MM.1S (cell line): ENCODE measurements at regions not wholly inside any gene's neighbourhood (a gene's known extent, or its start where the extent isn't known, plus 50 kb on each side); places are given as distances from the start of the nearest gene placed in this dataset.

ENCODE experiments used
- DNase-seq: peaks from one replicate; pipeline ENCODE4 v3.0.0-alpha.2; 2015
- H2AFZ ChIP-seq: fragments of 300-600 bp; sonication (generic); 2 replicates; pipeline ENCODE4 v1.6.0; 2016; ENCODE audit warnings: antibody characterized with exemption, low read length
- H3F3A ChIP-seq: fragments of 300-600 bp; sonication (generic); 2 replicates; pipeline ENCODE4 v1.6.1; 2016; ENCODE audit warnings: mild to moderate bottlenecking, antibody characterized with exemption, low read length, moderate library complexity, mixed read lengths; ENCODE audit not compliant: insufficient read depth
- H3K27ac ChIP-seq: fragments of 300-600 bp; sonication (generic); 2 replicates; pipeline ENCODE4 v1.5.1; 2016; ENCODE audit warnings: mild to moderate bottlenecking, low read length
- H3K27me3 ChIP-seq: fragments of 300-600 bp; sonication (generic); replicated peaks from 2 replicates; pipeline ENCODE4 v1.6.0; 2016; ENCODE audit warnings: low read length; ENCODE audit not compliant: insufficient read depth
- H3K36me3 ChIP-seq: fragments of 300-600 bp; sonication (generic); replicated peaks from 2 replicates; pipeline ENCODE4 v1.6.1; 2016; ENCODE audit warnings: mild to moderate bottlenecking, low read length, mixed read lengths; ENCODE audit not compliant: insufficient read depth
- H3K4me1 ChIP-seq: fragments of 300-600 bp; sonication (generic); 2 replicates; pipeline ENCODE4 v1.6.1; 2016; ENCODE audit warnings: low read length, mixed read lengths
- H3K4me2 ChIP-seq: fragments of 300-600 bp; sonication (generic); 2 replicates; pipeline ENCODE4 v1.6.0; 2016; ENCODE audit warnings: low read depth, low read length
- H3K4me3 ChIP-seq: fragments of 300-600 bp; sonication (generic); 2 replicates; pipeline ENCODE4 v1.5.1; 2016; ENCODE audit warnings: low read length, mixed read lengths
- H3K79me2 ChIP-seq: fragments of 300-600 bp; sonication (generic); 2 replicates; pipeline ENCODE4 v1.6.1; 2016; ENCODE audit warnings: mixed run types, low read length, mixed read lengths
- H3K9ac ChIP-seq: fragments of 300-600 bp; sonication (generic); 2 replicates; pipeline ENCODE4 v1.6.1; 2016; ENCODE audit warnings: low read length, mixed read lengths
- H3K9me2 ChIP-seq: fragments of 300-600 bp; sonication (generic); replicated peaks from 2 replicates; pipeline ENCODE4 v1.6.1; 2016; ENCODE audit warnings: mild to moderate bottlenecking, low read length, mixed read lengths; ENCODE audit not compliant: insufficient read depth
- H3K9me3 ChIP-seq: fragments of 300-600 bp; sonication (generic); replicated peaks from 2 replicates; pipeline ENCODE4 v1.6.1; 2016; ENCODE audit warnings: mild to moderate bottlenecking, low read length, mixed read lengths; ENCODE audit not compliant: insufficient read depth
- H4K20me1 ChIP-seq: fragments of 300-600 bp; sonication (generic); 2 replicates; pipeline ENCODE4 v1.6.1; 2016; ENCODE audit warnings: mild to moderate bottlenecking, low read length, moderate library complexity, mixed read lengths; ENCODE audit not compliant: insufficient read depth
- EZH2 ChIP-seq: fragments of 300-600 bp; sonication (generic); optimal IDR thresholded peaks from 2 replicates; pipeline ENCODE3; 2017; ENCODE audit warnings: low read depth, mild to moderate bottlenecking, antibody characterized with exemption, low read length, mixed read lengths
- EZH2phosphoT487 ChIP-seq: fragments of 300-600 bp; sonication (generic); IDR thresholded peaks from 2 replicates; pipeline ENCODE4 v1.6.1; 2018; ENCODE audit warnings: antibody characterized with exemption, low read length
- TF ChIP-seq, protein P1 (sequence below): fragments of 300-600 bp; sonication (generic); IDR thresholded peaks from 2 replicates; pipeline ENCODE4 v1.5.1; 2016; ENCODE audit warnings: antibody characterized with exemption, low read length, mixed read lengths

GRCh38 chr6:81995548-81996289 is 243.2 kb upstream of the TENT5A start:
- Histone ChIP-seq H3K4me2 (no peak overlapping the region), H3K9ac (no peak overlapping the region)

GRCh38 chr6:81988871-81989270 is 236.4 kb upstream of the TENT5A start:
- no peaks in the 10 kb centered on the region for H4K20me1 ChIP-seq
- TF ChIP-seq EZH2phosphoT487 (no peak), EZH2 (no peak)
- TF ChIP-seq, protein P1, sequence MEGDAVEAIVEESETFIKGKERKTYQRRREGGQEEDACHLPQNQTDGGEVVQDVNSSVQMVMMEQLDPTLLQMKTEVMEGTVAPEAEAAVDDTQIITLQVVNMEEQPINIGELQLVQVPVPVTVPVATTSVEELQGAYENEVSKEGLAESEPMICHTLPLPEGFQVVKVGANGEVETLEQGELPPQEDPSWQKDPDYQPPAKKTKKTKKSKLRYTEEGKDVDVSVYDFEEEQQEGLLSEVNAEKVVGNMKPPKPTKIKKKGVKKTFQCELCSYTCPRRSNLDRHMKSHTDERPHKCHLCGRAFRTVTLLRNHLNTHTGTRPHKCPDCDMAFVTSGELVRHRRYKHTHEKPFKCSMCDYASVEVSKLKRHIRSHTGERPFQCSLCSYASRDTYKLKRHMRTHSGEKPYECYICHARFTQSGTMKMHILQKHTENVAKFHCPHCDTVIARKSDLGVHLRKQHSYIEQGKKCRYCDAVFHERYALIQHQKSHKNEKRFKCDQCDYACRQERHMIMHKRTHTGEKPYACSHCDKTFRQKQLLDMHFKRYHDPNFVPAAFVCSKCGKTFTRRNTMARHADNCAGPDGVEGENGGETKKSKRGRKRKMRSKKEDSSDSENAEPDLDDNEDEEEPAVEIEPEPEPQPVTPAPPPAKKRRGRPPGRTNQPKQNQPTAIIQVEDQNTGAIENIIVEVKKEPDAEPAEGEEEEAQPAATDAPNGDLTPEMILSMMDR = no peak
- H3K9me3 ChIP-seq = no peaks in the 10 kb centered on the region
- DNase-seq = no peak
- no peaks in the 10 kb centered on the region for H3F3A ChIP-seq
- H3K9me2 ChIP-seq = no peaks in the 10 kb centered on the region
- H2AFZ ChIP-seq = no peak overlapping the region
- H3K27ac ChIP-seq = no peak overlapping the region
- no peaks in the 10 kb centered on the region for H3K4me1 ChIP-seq
- H3K79me2 ChIP-seq = no peaks in the 10 kb centered on the region
- no peaks in the 10 kb centered on the region for H3K36me3 ChIP-seq
- H3K4me2 ChIP-seq = no peak overlapping the region
- no peak overlapping the region for H3K4me3 ChIP-seq
- no peak overlapping the region for H3K9ac ChIP-seq
- H3K27me3 ChIP-seq = no peaks in the 10 kb centered on the region

More at GRCh38 chr6:81995548-81996289, 243.2 kb upstream of the TENT5A start:
- Histone ChIP-seq H3K4me3 (no peak overlapping the region), H3K27ac (no peak overlapping the region), H3K27me3 (no peaks in the 10 kb centered on the region), H3K79me2 (no peaks in the 10 kb centered on the region), H3K9me2 (no peaks in the 10 kb centered on the region), H3K36me3 (no peaks in the 10 kb centered on the region), H3F3A (no peaks in the 10 kb centered on the region), H3K9me3 (no peaks in the 10 kb centered on the region), H2AFZ (no peak overlapping the region), H3K4me1 (no peaks in the 10 kb centered on the region), H4K20me1 (no peaks in the 10 kb centered on the region)
- DNase-seq = no peak
- TF ChIP-seq EZH2phosphoT487 (no peak), EZH2 (no peak)
- TF ChIP-seq, protein P1 = no peak

DNA sequence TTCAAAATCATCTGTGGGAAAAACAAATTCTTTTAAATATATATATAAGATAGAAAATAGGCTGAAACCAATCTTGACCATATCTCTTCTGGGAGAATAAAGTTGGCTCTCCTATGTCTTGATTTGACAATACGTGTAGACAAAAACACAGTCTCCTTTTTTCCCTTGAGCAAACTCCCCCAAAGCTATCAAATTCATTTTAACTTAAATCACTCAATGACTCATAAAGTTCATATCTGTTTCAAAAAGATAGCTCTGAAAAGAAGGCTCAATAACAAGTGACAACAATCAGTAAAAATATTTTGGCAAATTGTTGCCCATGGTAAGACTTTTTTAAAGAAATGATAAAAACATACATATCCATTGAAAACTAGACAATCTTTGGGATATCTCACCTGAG is 236.0 kb upstream of the TENT5A start:
- no peaks in the 10 kb centered on the region for H3K9me2 ChIP-seq
- H3K79me2 ChIP-seq = no peaks in the 10 kb centered on the region
- DNase-seq = no peak
- no peaks in the 10 kb centered on the region for H3K36me3 ChIP-seq
- no peaks in the 10 kb centered on the region for H3K27me3 ChIP-seq
- no peak overlapping the region for H3K9ac ChIP-seq
- H2AFZ ChIP-seq = no peak overlapping the region
- no peaks in the 10 kb centered on the region for H3K9me3 ChIP-seq
- no peaks in the 10 kb centered on the region for H3F3A ChIP-seq
- H4K20me1 ChIP-seq = no peaks in the 10 kb centered on the region
- no peak overlapping the region for H3K4me3 ChIP-seq
- TF ChIP-seq EZH2phosphoT487 = no peak
- no peak overlapping the region for H3K4me2 ChIP-seq
- no peaks in the 10 kb centered on the region for H3K4me1 ChIP-seq
- no peak overlapping the region for H3K27ac ChIP-seq

GRCh38 chr6:81987293-81987692 is 234.8 kb upstream of the TENT5A start:
- Histone ChIP-seq H3K79me2 (no peaks in the 10 kb centered on the region), H3F3A (no peaks in the 10 kb centered on the region), H2AFZ (no peak overlapping the region), H3K36me3 (no peaks in the 10 kb centered on the region), H3K4me1 (no peaks in the 10 kb centered on the region), H3K9ac (no peak overlapping the region), H3K9me3 (no peaks in the 10 kb centered on the region), H3K27ac (no peak overlapping the region), H3K9me2 (no peaks in the 10 kb centered on the region), H3K4me2 (no peak overlapping the region), H3K4me3 (no peak overlapping the region), H4K20me1 (no peaks in the 10 kb centered on the region), H3K27me3 (no peaks in the 10 kb centered on the region)
- DNase-seq = no peak
- no peak for TF ChIP-seq EZH2phosphoT487
